Suprapubic skin (tissue), 4 donors: ENCODE measurements at regions not wholly inside any gene's neighbourhood (a gene's known extent, or its start where the extent isn't known, plus 50 kb on each side); places are given as distances from the start of the nearest gene placed in this dataset.

ENCODE experiments used
- CTCF ChIP-seq, 2 donors: fragments of 200-600 bp in 1 of 2; fragments of 450-650 bp in 1 of 2; sonication (generic) in 1 of 2; IDR thresholded peaks; one replicate each; pipeline ENCODE4 v1.5.1; 2016 to 2019; ENCODE audit warnings: antibody characterized with exemption in 2 of 2, mild to moderate bottlenecking in 1 of 2, moderate library complexity in 1 of 2
- EP300 ChIP-seq: sonication (generic); formaldehyde crosslinking; IDR thresholded peaks from one replicate; pipeline ENCODE4 v1.6.1; 2017; ENCODE audit warnings: antibody characterized with exemption
- POLR2A ChIP-seq, 2 donors: fragments of 450-650 bp; IDR thresholded peaks; one replicate each; pipeline ENCODE4 v1.6.1; 2017; ENCODE audit warnings: antibody characterized with exemption in 2 of 2, mild to moderate bottlenecking in 2 of 2, moderate library complexity in 2 of 2
- POLR2AphosphoS5 ChIP-seq, 3 donors: sonication (generic); formaldehyde crosslinking; IDR thresholded peaks; one replicate each; pipeline ENCODE4 v1.6.1; 2017; ENCODE audit warnings: antibody characterized with exemption in 3 of 3

- TF ChIP-seq CTCF (IDR thresholded peaks at IDR 0.05) (no peak), POLR2A (IDR thresholded peaks at IDR 0.05) (no peak), POLR2AphosphoS5 (IDR thresholded peaks at IDR 0.05) (peak; percentile 19 to 94 (median 89)), EP300 (no peak)
Observed at GRCh38 chr3:189099031-189099471, 72.7 kb upstream of the TPRG1 start.
